ENCODE measurements at regions not wholly inside any gene's neighbourhood (a gene's known extent, or its start where the extent isn't known, plus 50 kb on each side); places are given as distances from the start of the nearest gene placed in this dataset.

- no peak for TF ChIP-seq CTCF (IDR thresholded peaks at IDR 0.05; ENCODE audit: borderline replicate concordance, insufficient read depth, low read depth, low read length)
- no peak overlapping the region for H3K4me3 ChIP-seq (ENCODE audit: low read depth, low read length)
Observed at GRCh38 chr4:96676754-96677435, 837.0 kb downstream of the PDHA2 start.

DNA sequence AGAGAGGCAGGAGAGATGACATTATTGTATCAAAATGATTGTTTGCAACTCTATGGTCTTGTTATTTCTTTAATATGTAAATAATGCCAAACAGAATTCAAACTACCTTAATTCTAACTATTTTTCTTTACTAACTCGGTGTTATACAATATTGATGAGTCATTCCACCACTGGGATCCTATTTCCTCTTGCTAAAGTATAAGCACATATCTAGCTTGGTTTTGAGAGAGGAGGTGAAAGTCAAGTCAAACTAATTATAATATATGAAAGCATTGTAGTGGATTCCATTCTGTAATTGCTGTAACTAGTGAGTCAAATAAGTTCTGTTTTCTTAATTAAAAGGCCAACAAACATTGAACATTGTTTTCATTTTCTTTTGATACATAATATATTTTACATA, 837.6 kb downstream of the PDHA2 start:
- no peak for TF ChIP-seq CTCF (IDR thresholded peaks at IDR 0.05; ENCODE audit: borderline replicate concordance, insufficient read depth, low read depth, low read length)
- H3K4me3 ChIP-seq (ENCODE audit: low read depth, low read length), result no peak overlapping the region

DNA sequence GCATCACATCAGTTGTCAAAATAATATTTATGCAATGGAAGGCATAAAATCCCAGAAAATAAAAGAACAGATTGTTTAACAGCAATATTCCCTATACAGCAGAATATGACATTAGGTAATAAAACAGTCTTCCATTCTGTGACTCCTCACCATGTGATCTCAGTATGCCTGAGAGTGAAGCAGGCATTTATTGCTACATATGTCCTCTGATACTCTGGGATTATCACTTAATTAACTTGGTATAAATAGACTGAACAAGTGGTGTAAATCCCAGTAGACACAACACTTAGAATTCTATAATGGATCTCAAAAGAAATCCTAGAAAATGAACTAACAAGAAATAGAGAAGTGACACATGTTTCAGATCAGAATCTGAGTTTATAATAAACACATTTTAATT, 841.3 kb downstream of the PDHA2 start:
- H3K4me3 ChIP-seq (ENCODE audit: low read depth, low read length), result no peak overlapping the region
- TF ChIP-seq CTCF (IDR thresholded peaks at IDR 0.05; ENCODE audit: borderline replicate concordance, insufficient read depth, low read depth, low read length), result no peak

DNA sequence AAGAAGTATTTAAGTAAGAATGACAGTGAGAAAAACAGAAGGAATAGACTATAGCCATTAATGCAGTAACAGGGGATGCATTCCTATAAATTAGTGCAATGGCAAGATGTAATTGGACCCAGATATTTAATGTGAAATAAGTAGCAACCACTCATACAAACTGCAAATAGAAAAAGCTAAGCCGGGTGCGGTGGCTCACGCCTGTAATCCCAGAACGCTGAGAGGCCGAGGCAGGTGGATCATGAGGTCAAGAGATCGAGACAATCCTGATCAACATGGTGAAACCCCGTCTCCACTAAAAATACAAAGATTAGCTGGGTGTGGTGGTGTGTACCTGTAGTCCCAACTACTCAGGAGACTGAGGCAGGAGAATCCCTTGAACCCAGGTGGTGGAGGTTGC, 845.8 kb downstream of the PDHA2 start:
- no peak for TF ChIP-seq CTCF (IDR thresholded peaks at IDR 0.05; ENCODE audit: borderline replicate concordance, insufficient read depth, low read depth, low read length)
- H3K4me3 ChIP-seq (ENCODE audit: low read depth, low read length), result no peak overlapping the region

GRCh38 chr4:96691521-96691920, 851.6 kb downstream of the PDHA2 start:
- TF ChIP-seq CTCF (IDR thresholded peaks at IDR 0.05; ENCODE audit: borderline replicate concordance, insufficient read depth, low read depth, low read length), result no peak
- H3K4me3 ChIP-seq (ENCODE audit: low read depth, low read length), result no peak overlapping the region

GRCh38 chr4:96698831-96699230, 858.9 kb downstream of the PDHA2 start:
- H3K4me3 ChIP-seq (ENCODE audit: low read depth, low read length), result no peak overlapping the region
- TF ChIP-seq CTCF (IDR thresholded peaks at IDR 0.05; ENCODE audit: borderline replicate concordance, insufficient read depth, low read depth, low read length), result no peak

- no peak overlapping the region for H3K4me3 ChIP-seq (ENCODE audit: low read depth, low read length)
- no peak for TF ChIP-seq CTCF (IDR thresholded peaks at IDR 0.05; ENCODE audit: borderline replicate concordance, insufficient read depth, low read depth, low read length)
Observed at GRCh38 chr4:96703265-96703664, 863.4 kb downstream of the PDHA2 start.
